ENCODE measurements at regions not wholly inside any gene's neighbourhood (a gene's known extent, or its start where the extent isn't known, plus 50 kb on each side); places are given as distances from the start of the nearest gene placed in this dataset.

DNA sequence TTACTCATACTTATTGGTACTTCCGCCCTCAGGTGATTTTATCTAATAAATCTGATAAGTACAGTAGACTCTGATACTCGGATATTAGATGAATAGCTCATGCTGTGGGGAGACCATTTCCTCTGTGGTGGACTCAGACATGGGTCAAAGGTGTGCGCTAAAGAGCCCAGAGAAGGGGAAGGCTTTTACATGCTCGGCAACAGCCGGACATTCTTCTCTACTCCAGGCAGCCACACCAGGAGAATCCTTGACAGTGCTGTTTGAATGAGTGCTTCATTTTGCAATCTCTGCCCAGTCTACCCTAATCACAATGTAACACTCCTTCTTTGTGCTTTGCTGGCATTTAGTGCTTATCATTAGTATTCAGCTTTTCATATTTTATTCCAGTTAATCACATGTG lies 322.2 kb upstream of the USP25 start:
- Mint-ChIP-seq H3K27me3 (ENCODE audit: low read depth, unreplicated experiment) (no peaks in the 10 kb centered on the region), H3K9me3 (ENCODE audit: unreplicated experiment) (no peaks in the 10 kb centered on the region), H3K4me3 (ENCODE audit: unreplicated experiment) (no peak overlapping the region), H3K4me1 (ENCODE audit: low read depth, unreplicated experiment) (no peaks in the 10 kb centered on the region), H3K36me3 (ENCODE audit: low read depth, unreplicated experiment) (no peaks in the 10 kb centered on the region), H3K27ac (ENCODE audit: unreplicated experiment) (no peak overlapping the region)
- Histone ChIP-seq H3K36me3 (ENCODE audit: insufficient read depth, low read length) (no peaks in the 10 kb centered on the region), H3K79me2 (ENCODE audit: insufficient read depth, low read length) (no peaks in the 10 kb centered on the region), H2AFZ (ENCODE audit: low read depth, low read length) (no peak overlapping the region), H3K27me3 (ENCODE audit: insufficient read depth, low read length) (no peaks in the 10 kb centered on the region), H3K4me3 (ENCODE audit: insufficient read depth, low read depth, low read length) (no peak overlapping the region), H3K4me2 (ENCODE audit: low read length) (no peak overlapping the region), H4K20me1 (ENCODE audit: insufficient read depth, low read length) (no peaks in the 10 kb centered on the region), H3K4me1 (ENCODE audit: insufficient read depth, low read length) (no peaks in the 10 kb centered on the region), H3K9me3 (ENCODE audit: insufficient read depth, low read depth, low read length) (no peaks in the 10 kb centered on the region), H3K27ac (ENCODE audit: low read depth, low read length) (no peak overlapping the region), H3K9ac (ENCODE audit: low read length) (no peak overlapping the region)
- FAIRE-seq, result no peak
- DNase-seq (ENCODE audit: low read depth), result no peak
- TF ChIP-seq, protein P1, sequence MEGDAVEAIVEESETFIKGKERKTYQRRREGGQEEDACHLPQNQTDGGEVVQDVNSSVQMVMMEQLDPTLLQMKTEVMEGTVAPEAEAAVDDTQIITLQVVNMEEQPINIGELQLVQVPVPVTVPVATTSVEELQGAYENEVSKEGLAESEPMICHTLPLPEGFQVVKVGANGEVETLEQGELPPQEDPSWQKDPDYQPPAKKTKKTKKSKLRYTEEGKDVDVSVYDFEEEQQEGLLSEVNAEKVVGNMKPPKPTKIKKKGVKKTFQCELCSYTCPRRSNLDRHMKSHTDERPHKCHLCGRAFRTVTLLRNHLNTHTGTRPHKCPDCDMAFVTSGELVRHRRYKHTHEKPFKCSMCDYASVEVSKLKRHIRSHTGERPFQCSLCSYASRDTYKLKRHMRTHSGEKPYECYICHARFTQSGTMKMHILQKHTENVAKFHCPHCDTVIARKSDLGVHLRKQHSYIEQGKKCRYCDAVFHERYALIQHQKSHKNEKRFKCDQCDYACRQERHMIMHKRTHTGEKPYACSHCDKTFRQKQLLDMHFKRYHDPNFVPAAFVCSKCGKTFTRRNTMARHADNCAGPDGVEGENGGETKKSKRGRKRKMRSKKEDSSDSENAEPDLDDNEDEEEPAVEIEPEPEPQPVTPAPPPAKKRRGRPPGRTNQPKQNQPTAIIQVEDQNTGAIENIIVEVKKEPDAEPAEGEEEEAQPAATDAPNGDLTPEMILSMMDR (IDR thresholded peaks at IDR 0.05; ENCODE audit: insufficient read depth, low read depth, low read length), result no peak
- no peak for TF ChIP-seq EZH2 (IDR thresholded peaks at IDR 0.05; ENCODE audit: insufficient read depth, low read length)

DNA sequence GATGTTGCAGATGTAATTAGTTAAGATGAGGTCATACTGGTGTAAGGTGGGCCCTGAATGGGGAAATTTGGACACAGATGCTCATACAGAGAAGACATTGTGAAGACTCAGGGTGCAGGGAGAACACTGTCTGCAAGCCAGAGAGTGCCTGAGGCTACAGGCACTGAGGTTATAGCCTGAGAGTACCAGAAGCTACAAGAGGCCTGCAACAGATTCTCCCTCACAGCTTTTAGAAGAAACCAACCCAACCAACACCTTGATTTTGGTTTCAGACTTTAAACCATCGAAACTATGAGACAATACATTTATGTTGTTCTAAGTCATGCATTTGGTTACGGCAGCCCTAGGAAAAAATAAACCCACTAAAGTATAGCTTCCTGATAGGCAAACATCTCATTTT lies 321.7 kb upstream of the USP25 start:
- no peaks in the 10 kb centered on the region for H3K27me3 ChIP-seq (ENCODE audit: insufficient read depth, low read length)
- TF ChIP-seq EZH2 (IDR thresholded peaks at IDR 0.05; ENCODE audit: insufficient read depth, low read length), result no peak
- TF ChIP-seq, protein P1 (IDR thresholded peaks at IDR 0.05; ENCODE audit: insufficient read depth, low read depth, low read length), result no peak
- no peak for FAIRE-seq
- no peaks in the 10 kb centered on the region for H4K20me1 ChIP-seq (ENCODE audit: insufficient read depth, low read length)
- no peaks in the 10 kb centered on the region for H3K36me3 ChIP-seq (ENCODE audit: insufficient read depth, low read length)
- no peak overlapping the region for H3K4me3 ChIP-seq (ENCODE audit: insufficient read depth, low read depth, low read length)
- no peaks in the 10 kb centered on the region for H3K36me3 Mint-ChIP-seq (ENCODE audit: low read depth, unreplicated experiment)
- no peak overlapping the region for H3K4me3 Mint-ChIP-seq (ENCODE audit: unreplicated experiment)
- no peaks in the 10 kb centered on the region for H3K4me1 Mint-ChIP-seq (ENCODE audit: low read depth, unreplicated experiment)
- no peak overlapping the region for H3K9ac ChIP-seq (ENCODE audit: low read length)
- no peak overlapping the region for H3K27ac ChIP-seq (ENCODE audit: low read depth, low read length)
- no peak overlapping the region for H3K4me2 ChIP-seq (ENCODE audit: low read length)
- H3K27ac Mint-ChIP-seq (ENCODE audit: unreplicated experiment), result no peak overlapping the region
- no peak for DNase-seq (ENCODE audit: low read depth)
- H2AFZ ChIP-seq (ENCODE audit: low read depth, low read length), result no peak overlapping the region
- no peaks in the 10 kb centered on the region for H3K9me3 Mint-ChIP-seq (ENCODE audit: unreplicated experiment)
- no peaks in the 10 kb centered on the region for H3K4me1 ChIP-seq (ENCODE audit: insufficient read depth, low read length)
- H3K79me2 ChIP-seq (ENCODE audit: insufficient read depth, low read length), result no peaks in the 10 kb centered on the region
- H3K27me3 Mint-ChIP-seq (ENCODE audit: low read depth, unreplicated experiment), result no peaks in the 10 kb centered on the region
- H3K9me3 ChIP-seq (ENCODE audit: insufficient read depth, low read depth, low read length), result no peaks in the 10 kb centered on the region

DNA sequence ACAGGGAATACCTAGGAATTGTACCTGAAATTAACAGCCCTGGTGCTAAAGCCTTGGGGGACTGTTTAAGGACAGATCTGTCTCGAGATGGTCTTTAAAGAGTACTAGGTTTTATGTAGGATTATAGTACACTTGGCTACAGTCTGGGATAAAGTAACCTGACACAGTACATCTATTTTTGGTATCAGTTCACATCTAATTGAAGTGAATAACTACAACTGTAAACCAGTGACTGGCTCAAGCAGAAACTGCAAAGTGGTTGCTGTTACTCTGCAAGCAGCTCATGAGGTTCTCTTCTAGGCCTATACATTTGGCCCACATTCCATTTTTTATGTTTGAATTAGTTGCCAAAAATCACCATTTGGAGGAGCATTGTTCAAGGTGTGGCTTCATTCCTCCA lies 320.8 kb upstream of the USP25 start:
- Histone ChIP-seq H3K4me2 (ENCODE audit: low read length) (no peak overlapping the region), H3K36me3 (ENCODE audit: insufficient read depth, low read length) (no peaks in the 10 kb centered on the region), H3K4me3 (ENCODE audit: insufficient read depth, low read depth, low read length) (no peak overlapping the region), H3K27me3 (ENCODE audit: insufficient read depth, low read length) (no peaks in the 10 kb centered on the region), H3K79me2 (ENCODE audit: insufficient read depth, low read length) (no peaks in the 10 kb centered on the region), H3K9ac (ENCODE audit: low read length) (no peak overlapping the region), H3K9me3 (ENCODE audit: insufficient read depth, low read depth, low read length) (no peaks in the 10 kb centered on the region), H3K4me1 (ENCODE audit: insufficient read depth, low read length) (no peaks in the 10 kb centered on the region), H2AFZ (ENCODE audit: low read depth, low read length) (no peak overlapping the region), H3K27ac (ENCODE audit: low read depth, low read length) (no peak overlapping the region), H4K20me1 (ENCODE audit: insufficient read depth, low read length) (no peaks in the 10 kb centered on the region)
- no peaks in the 10 kb centered on the region for H3K36me3 Mint-ChIP-seq (ENCODE audit: low read depth, unreplicated experiment)
- H3K4me3 Mint-ChIP-seq (ENCODE audit: unreplicated experiment), result no peak overlapping the region
- H3K27ac Mint-ChIP-seq (ENCODE audit: unreplicated experiment), result no peak overlapping the region
- DNase-seq (ENCODE audit: low read depth) (no peak), FAIRE-seq (no peak)
- TF ChIP-seq, protein P1 (IDR thresholded peaks at IDR 0.05; ENCODE audit: insufficient read depth, low read depth, low read length), result no peak
- TF ChIP-seq EZH2 (IDR thresholded peaks at IDR 0.05; ENCODE audit: insufficient read depth, low read length), result no peak
- H3K9me3 Mint-ChIP-seq (ENCODE audit: unreplicated experiment), result no peaks in the 10 kb centered on the region
- no peaks in the 10 kb centered on the region for H3K27me3 Mint-ChIP-seq (ENCODE audit: low read depth, unreplicated experiment)
- H3K4me1 Mint-ChIP-seq (ENCODE audit: low read depth, unreplicated experiment), result no peaks in the 10 kb centered on the region

Data from astrocyte (in vitro differentiated cells and primary cell).